Upper lobe of left lung (tissue), 4 donors: ENCODE measurements at regions not wholly inside any gene's neighbourhood (a gene's known extent, or its start where the extent isn't known, plus 50 kb on each side); places are given as distances from the start of the nearest gene placed in this dataset.

Experiments
- EP300 ChIP-seq, 4 donors: sonication (generic); formaldehyde crosslinking; IDR thresholded peaks; one replicate each; pipeline ENCODE4 v1.5.1; 2017; ENCODE audit warnings: antibody characterized with exemption in 4 of 4, control low read depth in 2 of 4
- POLR2A ChIP-seq, 4 donors: fragments of 450-650 bp; IDR thresholded peaks; one replicate each; pipeline ENCODE4 v1.5.1; 2016 to 2017; ENCODE audit warnings: antibody characterized with exemption in 4 of 4, mild to moderate bottlenecking in 2 of 4
- TF ChIP-seq, protein P1 (sequence below), 6 experiments: fragments of 450-650 bp in 4 of 6; fragments of 200-600 bp in 2 of 6; sonication (generic) in 2 of 6; IDR thresholded peaks; one replicate each; pipeline ENCODE4 v1.5.1; 2016 to 2019; ENCODE audit warnings: antibody characterized with exemption in 6 of 6

- TF ChIP-seq, protein P1, sequence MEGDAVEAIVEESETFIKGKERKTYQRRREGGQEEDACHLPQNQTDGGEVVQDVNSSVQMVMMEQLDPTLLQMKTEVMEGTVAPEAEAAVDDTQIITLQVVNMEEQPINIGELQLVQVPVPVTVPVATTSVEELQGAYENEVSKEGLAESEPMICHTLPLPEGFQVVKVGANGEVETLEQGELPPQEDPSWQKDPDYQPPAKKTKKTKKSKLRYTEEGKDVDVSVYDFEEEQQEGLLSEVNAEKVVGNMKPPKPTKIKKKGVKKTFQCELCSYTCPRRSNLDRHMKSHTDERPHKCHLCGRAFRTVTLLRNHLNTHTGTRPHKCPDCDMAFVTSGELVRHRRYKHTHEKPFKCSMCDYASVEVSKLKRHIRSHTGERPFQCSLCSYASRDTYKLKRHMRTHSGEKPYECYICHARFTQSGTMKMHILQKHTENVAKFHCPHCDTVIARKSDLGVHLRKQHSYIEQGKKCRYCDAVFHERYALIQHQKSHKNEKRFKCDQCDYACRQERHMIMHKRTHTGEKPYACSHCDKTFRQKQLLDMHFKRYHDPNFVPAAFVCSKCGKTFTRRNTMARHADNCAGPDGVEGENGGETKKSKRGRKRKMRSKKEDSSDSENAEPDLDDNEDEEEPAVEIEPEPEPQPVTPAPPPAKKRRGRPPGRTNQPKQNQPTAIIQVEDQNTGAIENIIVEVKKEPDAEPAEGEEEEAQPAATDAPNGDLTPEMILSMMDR (IDR thresholded peaks at IDR 0.05): no peak
- TF ChIP-seq EP300 (IDR thresholded peaks at IDR 0.05) (no peak), POLR2A (IDR thresholded peaks at IDR 0.05) (no peak)
Observed at GRCh38 chr14:105836160-105836559, 309.8 kb downstream of the TMEM121 start.
